CD4-positive, alpha-beta T cell treated with Interleukin-21 for 1 hour (primary cell): ENCODE measurements at regions not wholly inside any gene's neighbourhood (a gene's known extent, or its start where the extent isn't known, plus 50 kb on each side); places are given as distances from the start of the nearest gene placed in this dataset.
"Not testable (repeated sequence)": the region's sequence is repeated elsewhere in the genome, so short reads cannot be mapped to it uniquely, and the experiment has no call there.

ENCODE experiments used
- DNase-seq: peaks from one replicate; pipeline ENCODE4 v3.0.0-alpha.2; 2020

GRCh38 chr11:38123673-38124072, 1525.6 kb upstream of the RAG2 start:
- DNase-seq = no peak

- not testable (repeated sequence) for DNase-seq
Measured at GRCh38 chr11:38116616-38117015, 1518.6 kb upstream of the RAG2 start.

DNA sequence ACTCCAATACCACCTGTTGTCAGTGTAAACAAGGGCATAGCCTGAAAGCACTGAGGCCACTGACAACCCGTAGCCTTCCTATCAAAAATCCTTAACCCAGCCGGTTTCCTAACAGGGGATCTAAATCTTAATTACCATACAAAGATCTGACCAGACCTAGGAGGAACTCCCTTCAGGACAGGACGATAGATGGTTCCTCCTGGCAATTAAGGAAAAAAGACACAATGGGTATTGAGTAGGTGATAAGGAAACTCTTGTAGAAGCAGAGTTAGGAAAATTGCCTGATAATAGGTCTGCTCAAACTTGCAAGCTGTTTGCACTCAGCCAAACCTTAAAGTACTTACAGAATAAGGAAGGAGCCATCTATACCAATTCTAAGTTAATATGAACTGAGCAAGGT, 1517.3 kb upstream of the RAG2 start:
- DNase-seq = not testable (repeated sequence)

DNA sequence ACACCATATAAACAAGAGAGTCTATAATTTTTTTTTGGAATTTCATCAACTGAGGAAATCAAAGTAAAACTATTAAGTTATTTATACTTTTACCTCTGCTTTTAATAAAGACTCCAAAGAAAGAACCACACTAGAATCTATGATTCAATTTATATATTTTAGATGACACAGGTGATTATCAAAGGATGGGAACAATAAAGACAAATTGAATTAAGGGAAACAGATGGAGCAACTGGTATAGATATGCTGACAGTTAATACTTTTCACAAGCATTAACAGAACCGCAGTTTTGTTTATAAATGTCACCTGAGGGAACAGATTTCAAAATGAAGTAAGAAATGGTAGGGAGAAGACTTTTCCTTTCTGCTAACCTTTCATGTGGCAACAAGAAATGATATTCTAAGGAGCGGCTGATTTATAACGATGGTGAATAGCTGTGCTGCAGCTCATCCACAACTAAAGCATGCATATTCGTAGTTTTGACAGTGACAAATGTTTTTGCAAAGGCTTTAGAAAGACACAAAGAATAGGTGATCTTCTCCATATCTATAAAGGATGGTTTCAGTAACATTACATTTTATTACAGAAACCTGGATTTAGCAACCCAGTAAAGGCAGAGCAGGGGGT, 1502.9 kb upstream of the RAG2 start:
- no peak for DNase-seq

- DNase-seq = no peak
Measured at GRCh38 chr11:38095268-38095667, 1497.2 kb upstream of the RAG2 start.

- no peak for DNase-seq
Measured at GRCh38 chr11:38089726-38090125, 1491.7 kb upstream of the RAG2 start.

- no peak for DNase-seq
Measured at GRCh38 chr11:38060920-38061319, 1462.9 kb upstream of the RAG2 start.

- no peak for DNase-seq
Measured at GRCh38 chr11:38060136-38060535, 1462.1 kb upstream of the RAG2 start.

GRCh38 chr11:38046571-38047135, 1448.6 kb upstream of the RAG2 start:
- DNase-seq = no peak

DNA sequence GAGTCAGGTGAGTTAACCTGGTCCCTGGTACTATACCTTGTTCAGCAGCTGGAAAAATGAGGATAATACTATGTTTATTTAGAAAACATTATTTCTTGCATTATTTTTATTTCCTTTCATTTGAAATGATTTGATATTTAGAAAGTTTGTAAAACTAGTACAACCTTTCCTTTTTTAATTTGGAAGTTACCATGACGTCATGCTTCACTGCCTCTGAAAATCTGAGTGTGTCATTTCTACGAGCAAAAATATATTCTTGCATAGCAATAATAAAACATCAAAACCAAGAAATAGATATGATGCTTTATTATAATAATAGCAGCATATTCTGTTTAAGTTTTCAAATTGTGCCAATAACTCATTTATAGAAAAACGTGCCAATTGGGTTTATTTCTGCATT, 1445.0 kb upstream of the RAG2 start:
- no peak for DNase-seq

- no peak for DNase-seq
Measured at GRCh38 chr11:38038777-38039176, 1440.7 kb upstream of the RAG2 start.

DNA sequence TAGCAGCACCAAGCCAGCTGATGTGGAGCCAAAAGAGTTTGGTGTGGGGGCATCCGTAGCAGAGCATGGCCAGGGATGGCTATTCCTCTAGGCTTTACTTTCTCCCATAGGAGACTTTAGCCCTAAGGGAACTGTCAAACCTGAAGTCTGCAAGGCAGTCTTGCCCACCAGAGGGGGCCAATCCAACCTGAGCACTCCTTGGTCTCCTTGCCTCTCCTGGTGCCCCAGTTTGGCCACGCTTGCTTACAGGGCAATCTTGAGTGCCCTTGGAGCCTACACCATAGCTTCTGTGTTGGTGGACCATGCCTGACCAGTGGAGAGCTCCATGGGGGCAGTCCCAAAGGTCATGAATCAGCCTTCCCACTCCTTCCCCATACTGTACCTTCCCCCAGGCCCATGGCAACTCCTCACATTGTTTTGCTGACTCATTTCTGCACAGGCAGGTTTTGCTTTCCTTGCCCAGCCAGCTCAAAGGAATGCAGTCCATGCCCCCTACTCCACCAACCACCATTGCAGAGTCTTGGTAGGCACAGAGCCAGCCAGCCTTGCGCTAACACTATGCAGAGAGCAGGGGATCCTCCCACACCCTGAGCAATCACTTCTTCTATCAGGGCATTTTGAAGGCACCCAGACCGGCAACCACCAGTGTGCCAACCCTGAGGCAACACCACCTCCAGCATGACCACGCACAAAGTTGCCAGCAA, 1421.2 kb upstream of the RAG2 start:
- no peak for DNase-seq

DNA sequence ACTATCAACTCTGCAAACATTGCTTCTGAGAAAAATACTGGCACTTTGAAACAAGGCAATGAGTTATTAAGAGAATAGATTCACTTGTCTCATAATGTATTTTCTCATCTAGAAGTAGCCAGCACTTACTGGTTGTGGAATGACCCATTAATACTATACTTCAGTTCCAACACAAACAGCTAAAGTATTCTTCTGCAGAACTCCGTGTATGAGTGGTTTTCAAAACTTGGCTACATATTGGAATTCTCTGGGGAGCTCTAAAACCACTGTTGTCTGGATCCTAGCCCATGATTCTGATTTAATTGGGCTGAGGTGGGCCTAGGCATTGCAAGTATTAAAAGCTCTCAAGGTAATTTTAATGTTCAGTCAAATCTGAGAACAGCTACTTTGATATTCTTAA, 1416.4 kb upstream of the RAG2 start:
- DNase-seq = no peak

DNA sequence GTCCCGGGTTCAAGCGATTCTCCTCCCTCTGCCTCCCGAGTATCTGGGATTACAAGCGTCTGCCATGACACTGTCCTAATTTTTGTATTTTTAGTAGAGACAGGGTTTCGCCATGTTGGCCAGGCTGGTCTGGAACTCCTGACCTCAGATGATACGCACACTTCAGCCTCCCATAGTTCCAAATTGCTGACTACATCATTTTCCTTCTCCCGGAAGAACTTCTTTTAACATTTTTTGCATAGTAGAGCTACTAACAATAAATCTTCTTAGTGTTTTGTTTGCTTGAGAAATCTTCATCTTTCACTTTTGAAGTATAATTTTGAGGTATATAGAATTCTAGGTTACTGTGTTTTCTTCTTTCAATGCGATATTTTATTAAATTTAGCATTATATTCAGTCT, 1415.1 kb upstream of the RAG2 start:
- no peak for DNase-seq

GRCh38 chr11:38011496-38011895, 1413.5 kb upstream of the RAG2 start:
- DNase-seq = no peak

DNA sequence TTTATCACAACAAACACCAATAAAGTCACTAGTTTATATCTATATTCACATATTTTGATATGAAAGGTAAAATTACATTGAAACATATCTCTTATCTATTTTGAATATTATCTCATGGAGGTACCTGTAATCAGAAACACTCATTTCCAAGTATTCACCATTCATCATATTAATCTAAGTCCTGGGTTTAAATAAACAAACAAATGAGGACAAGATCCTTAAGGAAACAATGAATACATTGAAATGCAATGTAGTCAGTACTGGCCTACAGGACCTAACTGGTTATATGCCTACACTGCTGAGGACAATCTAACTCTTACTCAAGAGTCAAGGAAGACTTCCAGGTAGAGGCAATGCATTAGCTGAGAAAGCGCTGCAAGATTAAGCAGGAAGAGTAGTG, 1411.9 kb upstream of the RAG2 start:
- no peak for DNase-seq

DNA sequence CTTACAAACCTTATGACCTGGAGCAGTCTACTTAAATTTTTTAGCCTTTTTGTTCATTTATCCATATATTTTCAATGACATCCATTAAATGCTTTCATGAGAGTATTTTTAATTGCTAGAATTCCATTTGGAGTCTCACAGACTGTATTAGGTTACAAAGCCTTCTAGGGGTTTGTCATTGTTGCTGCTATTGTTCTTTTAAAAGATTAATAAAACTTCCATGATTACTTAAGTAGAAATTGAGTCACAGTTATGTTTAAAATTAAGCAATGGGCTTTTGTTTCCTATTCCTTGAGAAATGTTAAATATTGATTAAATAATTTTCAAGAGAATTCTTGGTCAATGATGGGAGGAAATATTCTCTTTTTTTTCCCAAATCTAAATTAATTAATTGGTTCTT, 1408.4 kb upstream of the RAG2 start:
- DNase-seq = no peak

DNA sequence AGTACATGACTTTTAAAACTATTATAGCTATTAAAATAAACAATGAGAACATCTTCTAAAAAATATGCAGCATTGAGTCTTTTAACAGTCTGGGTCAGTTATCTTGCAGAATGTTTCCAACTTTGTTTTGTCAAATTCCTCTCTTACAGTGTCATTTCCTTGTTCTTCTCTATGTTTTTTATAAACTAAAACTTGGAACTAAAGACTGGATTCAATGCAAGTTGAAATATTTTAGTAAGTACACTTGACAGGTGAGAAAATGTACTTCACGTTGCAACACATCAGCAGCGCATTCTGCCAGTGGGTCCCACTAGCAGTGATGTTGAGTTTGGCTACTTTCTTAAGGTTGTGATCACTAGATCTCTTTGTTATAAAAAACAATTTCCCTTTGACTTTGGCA, 1407.6 kb upstream of the RAG2 start:
- DNase-seq = no peak

DNA sequence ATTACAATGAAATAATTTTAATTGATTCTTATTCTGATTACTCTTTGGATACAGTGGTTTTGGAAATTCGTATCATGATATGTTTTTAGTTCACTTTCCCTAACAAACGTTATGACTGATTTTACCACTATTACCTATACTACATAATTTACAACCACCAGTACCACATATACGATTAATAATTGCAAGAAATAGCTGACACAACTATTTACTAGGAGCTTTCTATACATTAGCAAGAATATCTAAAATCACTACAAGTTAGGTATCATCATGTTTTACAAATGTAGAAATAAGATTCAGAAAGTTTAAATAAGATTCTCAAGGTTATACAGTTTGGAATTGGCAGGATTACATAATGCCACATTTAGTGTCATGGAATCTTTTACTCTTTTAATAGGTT, 1401.1 kb upstream of the RAG2 start:
- DNase-seq = no peak

- no peak for DNase-seq
Measured at GRCh38 chr11:37995886-37996285, 1397.8 kb upstream of the RAG2 start.

- DNase-seq = no peak
Measured at GRCh38 chr11:37988031-37988430, 1390.0 kb upstream of the RAG2 start.

DNA sequence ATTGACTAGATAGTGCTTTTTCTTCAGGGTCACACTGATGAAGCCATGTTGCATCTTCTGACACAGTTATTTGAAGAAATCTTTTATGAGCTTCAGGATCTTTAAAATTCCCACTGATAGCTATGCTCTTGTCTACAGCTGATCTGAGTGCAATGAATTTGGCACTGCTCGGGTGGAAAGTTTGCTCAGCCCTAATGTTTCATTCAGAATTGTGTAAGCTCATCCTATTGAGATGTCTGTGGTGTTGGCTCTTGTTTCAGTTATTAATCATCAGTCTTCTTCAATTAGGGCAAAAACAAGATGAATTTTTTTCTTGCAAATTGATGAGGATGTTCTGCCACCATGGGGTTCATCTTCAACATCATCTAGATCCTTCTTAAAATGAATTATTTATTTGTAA, 1387.0 kb upstream of the RAG2 start:
- DNase-seq = no peak

DNA sequence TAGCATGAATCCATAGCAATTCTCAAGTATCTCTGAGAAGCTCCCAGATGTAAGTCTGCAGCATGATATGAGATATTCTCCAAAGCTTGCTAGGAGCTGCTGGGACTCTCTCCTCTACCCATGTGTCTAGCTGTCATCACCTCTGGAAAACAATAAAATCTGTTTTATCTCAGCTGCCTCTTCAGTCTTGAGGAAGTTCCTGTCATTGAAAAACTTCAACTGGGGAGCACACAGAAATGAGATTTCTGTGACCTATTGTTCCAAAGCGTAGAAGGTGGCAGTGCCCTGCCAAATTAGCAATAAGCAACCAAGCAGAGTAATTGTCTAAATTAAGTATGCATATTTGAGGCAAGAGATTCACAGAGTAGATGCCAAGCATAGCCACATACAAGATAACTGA, 1380.6 kb upstream of the RAG2 start:
- no peak for DNase-seq

DNA sequence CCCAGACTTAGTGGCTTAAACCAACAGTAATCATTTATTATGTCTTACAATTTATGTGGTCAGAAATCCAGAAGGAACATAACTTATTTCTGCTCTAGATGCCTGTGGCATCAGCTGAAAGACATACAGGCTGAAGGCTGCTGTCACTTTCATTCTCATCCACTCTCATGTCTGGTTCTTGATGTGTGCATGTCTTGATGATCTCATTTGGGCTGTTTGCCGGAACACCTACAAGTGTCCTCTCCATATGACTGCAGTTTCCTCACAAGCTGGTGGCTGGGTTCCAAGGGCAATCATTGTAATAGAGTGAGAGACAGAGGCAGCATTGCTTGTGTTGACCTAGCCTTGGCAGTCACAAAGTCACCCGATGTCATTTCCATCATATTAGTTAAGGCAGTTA, 1375.9 kb upstream of the RAG2 start:
- no peak for DNase-seq

DNA sequence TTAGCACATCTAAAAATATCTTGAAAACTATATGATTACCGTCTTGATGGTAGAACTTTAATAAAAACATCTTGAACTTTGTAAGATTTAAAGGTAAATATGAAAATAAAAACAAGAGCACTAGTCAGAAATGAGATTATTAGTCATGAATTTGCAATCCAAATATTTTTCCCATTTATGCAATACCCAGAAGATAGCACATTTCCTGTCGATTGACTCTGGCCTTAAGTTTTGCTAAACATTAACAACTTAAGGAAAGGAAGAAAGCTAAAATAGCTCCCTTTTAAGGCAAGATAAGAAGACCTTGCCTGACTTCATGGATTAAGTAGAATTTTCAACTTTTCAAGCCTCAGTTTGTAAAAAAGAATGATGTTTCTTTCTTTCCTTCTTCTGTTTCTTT, 1374.7 kb upstream of the RAG2 start:
- DNase-seq = no peak
